Parathyroid adenoma (tissue), 2 donors: ENCODE measurements at regions not wholly inside any gene's neighbourhood (a gene's known extent, or its start where the extent isn't known, plus 50 kb on each side); places are given as distances from the start of the nearest gene placed in this dataset.

Experiments used
- H2AFZ ChIP-seq: fragments of 300-600 bp; sonication (generic); one replicate; pipeline ENCODE4 v1.7.0; 2017; ENCODE audit warnings: antibody characterized with exemption, mild to moderate bottlenecking
- H3K27ac ChIP-seq: fragments of 300-600 bp; sonication (generic); one replicate; pipeline ENCODE4 v1.7.0; 2017
- H3K27me3 ChIP-seq: fragments of 300-600 bp; sonication (generic); one replicate; pipeline ENCODE4 v1.7.0; 2017; ENCODE audit warnings: low read length; ENCODE audit not compliant: control insufficient read depth, insufficient read depth
- H3K36me3 ChIP-seq: fragments of 300-600 bp; sonication (generic); one replicate; pipeline ENCODE4 v1.7.0; 2017; ENCODE audit warnings: low read length; ENCODE audit not compliant: control insufficient read depth, insufficient read depth
- H3K4me1 ChIP-seq: fragments of 300-600 bp; sonication (generic); one replicate; pipeline ENCODE4 v1.7.0; 2017; ENCODE audit warnings: control low read depth
- H3K4me2 ChIP-seq: fragments of 300-600 bp; sonication (generic); one replicate; pipeline ENCODE4 v1.7.0; 2017; ENCODE audit warnings: low read length
- H3K4me3 ChIP-seq: fragments of 300-600 bp; sonication (generic); one replicate; pipeline ENCODE4 v1.7.0; 2017; ENCODE audit warnings: low read depth, low read length
- H3K79me2 ChIP-seq: fragments of 300-600 bp; sonication (generic); one replicate; pipeline ENCODE4 v1.7.0; 2017; ENCODE audit warnings: control low read depth
- H3K9ac ChIP-seq: fragments of 300-600 bp; sonication (generic); one replicate; pipeline ENCODE4 v1.7.0; 2017; ENCODE audit warnings: mild to moderate bottlenecking
- H3K9me3 ChIP-seq: fragments of 300-600 bp; sonication (generic); one replicate; pipeline ENCODE4 v1.7.0; 2017; ENCODE audit warnings: low read length; ENCODE audit not compliant: control insufficient read depth
- CTCF ChIP-seq: fragments of 300-600 bp; sonication (generic); IDR thresholded peaks from one replicate; pipeline ENCODE4 v1.7.0; 2017; ENCODE audit warnings: antibody characterized with exemption, mild to moderate bottlenecking
- donor health status: primary hyperparathyroidism.

- H3K4me3 ChIP-seq, result peak overlapping the region; percentile 22
- no peaks in the 10 kb centered on the region for H3K27me3 ChIP-seq
- H3K9me3 ChIP-seq, result no peaks in the 10 kb centered on the region
- no peak overlapping the region for H3K27ac ChIP-seq
- no peak overlapping the region for H3K9ac ChIP-seq
- no peaks in the 10 kb centered on the region for H3K36me3 ChIP-seq
- peaks cover 6% of the 10 kb centered on the region for H3K4me1 ChIP-seq
- peak overlapping the region; percentile 66 for H3K4me2 ChIP-seq
- TF ChIP-seq CTCF, result no peak
- H2AFZ ChIP-seq, result peak overlapping the region; percentile 68
- no peaks in the 10 kb centered on the region for H3K79me2 ChIP-seq
Observed at GRCh38 chr6:42512579-42512978, 51.2 kb upstream of the UBR2 start.

- Histone ChIP-seq H3K4me3 (peak overlapping the region; percentile 22), H3K9ac (no peak overlapping the region), H3K4me2 (peak overlapping the region; percentile 66), H3K79me2 (no peaks in the 10 kb centered on the region), H2AFZ (peak overlapping the region; percentile 68), H3K4me1 (peaks cover 6% of the 10 kb centered on the region), H3K27ac (no peak overlapping the region), H3K27me3 (no peaks in the 10 kb centered on the region), H3K9me3 (no peaks in the 10 kb centered on the region), H3K36me3 (no peaks in the 10 kb centered on the region)
- no peak for TF ChIP-seq CTCF
Observed at GRCh38 chr6:42511803-42512422, 51.9 kb upstream of the UBR2 start.

- Histone ChIP-seq H3K4me1 (peaks cover 6% of the 10 kb centered on the region), H3K4me2 (no peak overlapping the region), H3K4me3 (no peak overlapping the region), H3K27ac (no peak overlapping the region), H3K27me3 (no peaks in the 10 kb centered on the region), H3K79me2 (no peaks in the 10 kb centered on the region), H3K9me3 (no peaks in the 10 kb centered on the region), H3K36me3 (no peaks in the 10 kb centered on the region), H2AFZ (no peak overlapping the region), H3K9ac (no peak overlapping the region)
- no peak for TF ChIP-seq CTCF
Observed at GRCh38 chr6:42510795-42511194, 53.0 kb upstream of the UBR2 start.

GRCh38 chr6:42509765-42510164 is 54.1 kb upstream of the UBR2 start:
- H3K9me3 ChIP-seq, result no peaks in the 10 kb centered on the region
- H3K36me3 ChIP-seq, result no peaks in the 10 kb centered on the region
- no peaks in the 10 kb centered on the region for H3K79me2 ChIP-seq
- no peak overlapping the region for H3K9ac ChIP-seq
- H3K4me2 ChIP-seq, result no peak overlapping the region
- H3K27me3 ChIP-seq, result no peaks in the 10 kb centered on the region
- no peak overlapping the region for H3K4me3 ChIP-seq
- no peak for TF ChIP-seq CTCF
- no peak overlapping the region for H3K27ac ChIP-seq
- peaks cover 6% of the 10 kb centered on the region for H3K4me1 ChIP-seq
- H2AFZ ChIP-seq, result no peak overlapping the region

- no peaks in the 10 kb centered on the region for H3K79me2 ChIP-seq
- H2AFZ ChIP-seq, result no peak overlapping the region
- TF ChIP-seq CTCF, result no peak
- no peak overlapping the region for H3K27ac ChIP-seq
- no peaks in the 10 kb centered on the region for H3K9me3 ChIP-seq
- peaks cover 6% of the 10 kb centered on the region for H3K4me1 ChIP-seq
- no peaks in the 10 kb centered on the region for H3K27me3 ChIP-seq
- no peak overlapping the region for H3K4me2 ChIP-seq
- H3K36me3 ChIP-seq, result no peaks in the 10 kb centered on the region
- H3K4me3 ChIP-seq, result no peak overlapping the region
- H3K9ac ChIP-seq, result no peak overlapping the region
Observed at GRCh38 chr6:42509256-42509655, 54.6 kb upstream of the UBR2 start.
